Fibroblast of pulmonary artery (primary cell): ENCODE measurements at regions not wholly inside any gene's neighbourhood (a gene's known extent, or its start where the extent isn't known, plus 50 kb on each side); places are given as distances from the start of the nearest gene placed in this dataset.
"Not testable (repeated sequence)": the region's sequence is repeated elsewhere in the genome, so short reads cannot be mapped to it uniquely, and the experiment has no call there.

ENCODE experiments used
- DNase-seq: peaks from one replicate; pipeline ENCODE4 v3.0.0-alpha.2; 2010; ENCODE audit warnings: low read depth
- H3K4me3 ChIP-seq: replicated peaks from 2 replicates; pipeline ENCODE4 v1.5.1; 2011; ENCODE audit warnings: low read depth, mild to moderate bottlenecking, control low read depth, low read length, moderate library complexity
- CTCF ChIP-seq: IDR thresholded peaks from 2 replicates; pipeline ENCODE4 v1.5.1; 2011; ENCODE audit warnings: mild to moderate bottlenecking, control low read depth, low read length, inconsistent platforms; ENCODE audit errors: missing control alignments

- no peak for TF ChIP-seq CTCF
- H3K4me3 ChIP-seq, result no peak overlapping the region
- no peak for DNase-seq
Observed at GRCh38 chr19:13633109-13633508, 126.8 kb upstream of the CACNA1A start.

GRCh38 chr19:13632164-13632563, 125.9 kb upstream of the CACNA1A start:
- H3K4me3 ChIP-seq, DNase-seq: not testable (repeated sequence)

- TF ChIP-seq CTCF, result no peak
- no peak for DNase-seq
- no peak overlapping the region for H3K4me3 ChIP-seq
Observed at GRCh38 chr19:13629687-13630357, 123.5 kb upstream of the CACNA1A start.

- no peak for DNase-seq
- TF ChIP-seq CTCF, result no peak
- no peak overlapping the region for H3K4me3 ChIP-seq
Observed at GRCh38 chr19:13627531-13627930, 121.3 kb upstream of the CACNA1A start.

GRCh38 chr19:13623716-13624710, 117.7 kb upstream of the CACNA1A start:
- TF ChIP-seq CTCF, result no peak
- no peak for DNase-seq
- no peak overlapping the region for H3K4me3 ChIP-seq

- DNase-seq, result no peak
- no peak overlapping the region for H3K4me3 ChIP-seq
- TF ChIP-seq CTCF, result no peak
Observed at GRCh38 chr19:13622766-13623715, 116.8 kb upstream of the CACNA1A start.
